Tibial nerve (tissue), 4 donors: ENCODE measurements at regions not wholly inside any gene's neighbourhood (a gene's known extent, or its start where the extent isn't known, plus 50 kb on each side); places are given as distances from the start of the nearest gene placed in this dataset.

Source experiments
- DNase-seq, 2 donors: peaks; one replicate each; pipeline ENCODE4 v3.0.0-alpha.2; 2019; ENCODE audit warnings: low spot score in 2 of 2
- H3K27ac ChIP-seq, 4 donors: fragments of 200-600 bp; sonication (generic) in 3 of 4; one replicate each; pipeline ENCODE4 v1.5.1; 2017 to 2019; ENCODE audit warnings: mild to moderate bottlenecking in 1 of 4
- H3K27me3 ChIP-seq, 2 donors: fragments of 200-600 bp; sonication (generic) in 1 of 2; one replicate each; pipeline versions ENCODE4 v1.5.1 to v1.6.0; 2017 to 2019
- H3K36me3 ChIP-seq, 3 donors: fragments of 200-600 bp; sonication (generic); one replicate each; pipeline ENCODE4 v1.5.1; 2018 to 2019
- H3K4me1 ChIP-seq, 4 donors: fragments of 200-600 bp; sonication (generic) in 3 of 4; one replicate each; pipeline ENCODE4 v1.5.1; 2017 to 2019
- H3K4me3 ChIP-seq, 4 donors: fragments of 200-600 bp; sonication (generic) in 3 of 4; one replicate each; pipeline ENCODE4 v1.5.1; 2017 to 2019; ENCODE audit warnings: mild to moderate bottlenecking in 1 of 4, moderate library complexity in 1 of 4
- H3K9me3 ChIP-seq, 4 donors: fragments of 200-600 bp; sonication (generic) in 3 of 4; one replicate each; pipeline ENCODE4 v1.5.1; 2017 to 2019
- EP300 ChIP-seq, 2 donors: sonication (generic); formaldehyde crosslinking; IDR thresholded peaks; one replicate each; pipeline ENCODE4 v1.6.1; 2017; ENCODE audit warnings: antibody characterized with exemption in 2 of 2, mild to moderate bottlenecking in 1 of 2
- POLR2A ChIP-seq, 2 donors: fragments of 450-650 bp; IDR thresholded peaks; one replicate each; pipeline ENCODE4 v1.6.1; 2017; ENCODE audit warnings: antibody characterized with exemption in 2 of 2, mild to moderate bottlenecking in 2 of 2, moderate library complexity in 2 of 2
- WGBS, 2 donors: methylation state at CpG; one replicate each; pipeline ENCODE4 v1.1.5; 2018; 5-methylcytosine and 5-hydroxymethylcytosine counted together
- TF ChIP-seq, protein P1 (sequence below), 5 experiments: fragments of 200-600 bp in 3 of 5; fragments of 450-650 bp in 2 of 5; sonication (generic) in 3 of 5; IDR thresholded peaks; one replicate each; pipeline ENCODE4 v1.5.1; 2016 to 2019; ENCODE audit warnings: antibody characterized with exemption in 5 of 5, mild to moderate bottlenecking in 3 of 5, moderate library complexity in 2 of 5

DNA sequence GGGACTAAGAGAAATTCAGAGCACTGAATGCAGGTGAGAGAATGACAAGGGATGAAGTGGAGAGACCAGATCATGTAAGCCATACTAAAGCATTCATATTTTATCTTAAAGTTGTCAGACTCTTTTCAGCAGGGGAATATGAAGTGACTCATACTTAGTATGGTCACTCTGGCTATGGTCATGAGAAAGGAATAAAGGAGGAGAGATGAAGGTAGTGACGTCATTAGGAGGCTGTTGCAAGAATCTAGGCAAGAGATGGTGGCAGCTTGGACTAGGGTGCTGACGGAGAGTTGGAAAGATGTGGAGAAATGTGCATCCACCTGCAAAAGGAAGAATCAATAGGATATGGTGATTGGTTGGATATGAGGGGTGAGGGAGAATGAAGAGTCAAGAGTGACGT, 203.2 kb upstream of the ACVR2A start:
- H3K36me3 ChIP-seq, result no peaks in the 10 kb centered on the region
- H3K27me3 ChIP-seq, result no peaks in the 10 kb centered on the region
- no peaks in the 10 kb centered on the region for H3K9me3 ChIP-seq
- DNase-seq, result no peak
- H3K27ac ChIP-seq, result no peak overlapping the region
- H3K4me1 ChIP-seq, result no peaks in the 10 kb centered on the region
- WGBS, 2 donors, result 79 to 83% methylated on average over 3 of the region's 3 CpGs
- H3K4me3 ChIP-seq, result no peak overlapping the region
- TF ChIP-seq EP300 (IDR thresholded peaks at IDR 0.05), result no peak
- TF ChIP-seq POLR2A (IDR thresholded peaks at IDR 0.05), result no peak
- TF ChIP-seq, protein P1, sequence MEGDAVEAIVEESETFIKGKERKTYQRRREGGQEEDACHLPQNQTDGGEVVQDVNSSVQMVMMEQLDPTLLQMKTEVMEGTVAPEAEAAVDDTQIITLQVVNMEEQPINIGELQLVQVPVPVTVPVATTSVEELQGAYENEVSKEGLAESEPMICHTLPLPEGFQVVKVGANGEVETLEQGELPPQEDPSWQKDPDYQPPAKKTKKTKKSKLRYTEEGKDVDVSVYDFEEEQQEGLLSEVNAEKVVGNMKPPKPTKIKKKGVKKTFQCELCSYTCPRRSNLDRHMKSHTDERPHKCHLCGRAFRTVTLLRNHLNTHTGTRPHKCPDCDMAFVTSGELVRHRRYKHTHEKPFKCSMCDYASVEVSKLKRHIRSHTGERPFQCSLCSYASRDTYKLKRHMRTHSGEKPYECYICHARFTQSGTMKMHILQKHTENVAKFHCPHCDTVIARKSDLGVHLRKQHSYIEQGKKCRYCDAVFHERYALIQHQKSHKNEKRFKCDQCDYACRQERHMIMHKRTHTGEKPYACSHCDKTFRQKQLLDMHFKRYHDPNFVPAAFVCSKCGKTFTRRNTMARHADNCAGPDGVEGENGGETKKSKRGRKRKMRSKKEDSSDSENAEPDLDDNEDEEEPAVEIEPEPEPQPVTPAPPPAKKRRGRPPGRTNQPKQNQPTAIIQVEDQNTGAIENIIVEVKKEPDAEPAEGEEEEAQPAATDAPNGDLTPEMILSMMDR (IDR thresholded peaks at IDR 0.05), result no peak

DNA sequence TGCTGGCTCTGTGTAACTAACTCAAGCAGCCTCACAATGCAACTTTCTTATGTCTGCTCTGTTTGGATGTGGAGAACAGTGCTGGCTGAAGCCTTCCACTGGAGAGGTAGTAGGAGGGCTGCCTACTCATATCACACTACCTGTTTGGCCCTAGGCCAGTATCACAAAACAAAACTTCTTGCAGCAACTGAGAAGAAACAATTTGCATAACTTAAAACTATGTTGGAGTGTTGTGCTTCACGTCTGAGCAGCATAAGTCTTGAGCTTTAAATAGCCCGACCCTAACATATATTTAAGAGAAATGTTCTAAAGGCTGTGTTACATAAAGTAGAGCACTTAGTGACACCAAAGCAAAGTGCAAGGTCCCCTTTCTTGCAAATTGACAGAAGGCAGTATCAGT, 204.9 kb upstream of the ACVR2A start:
- H3K9me3 ChIP-seq, result no peaks in the 10 kb centered on the region
- H3K27me3 ChIP-seq, result no peaks in the 10 kb centered on the region
- 75 to 78% methylated on average over 2 of the region's 2 CpGs for WGBS, 2 donors
- peaks cover 0 to 7% (median 0%) of the 10 kb centered on the region in 4 donors for H3K4me1 ChIP-seq
- no peak for DNase-seq
- H3K4me3 ChIP-seq, result no peak overlapping the region
- TF ChIP-seq POLR2A (IDR thresholded peaks at IDR 0.05), result no peak
- TF ChIP-seq EP300 (IDR thresholded peaks at IDR 0.05), result no peak
- TF ChIP-seq, protein P1 (IDR thresholded peaks at IDR 0.05), result no peak
- no peak overlapping the region for H3K27ac ChIP-seq
- no peaks in the 10 kb centered on the region for H3K36me3 ChIP-seq

DNA sequence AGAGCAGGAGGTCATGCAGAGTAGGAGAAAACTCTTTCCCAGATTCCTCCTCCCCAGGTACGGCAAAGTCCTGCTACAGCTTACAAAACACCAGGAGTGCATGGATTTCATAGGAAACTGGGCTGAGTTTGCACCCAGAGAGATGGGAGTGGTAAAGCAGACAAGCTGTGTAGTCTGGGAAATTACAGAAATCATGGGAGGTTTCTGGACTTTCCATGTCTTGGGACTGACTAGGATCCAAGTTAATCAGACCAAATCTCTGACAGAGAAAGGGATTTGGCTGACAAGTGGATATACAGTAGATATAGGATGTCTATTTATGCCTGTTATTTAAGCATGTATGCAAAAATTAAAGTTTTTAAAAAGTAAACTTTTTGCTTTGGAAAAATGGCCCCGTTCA, 205.4 kb upstream of the ACVR2A start:
- Histone ChIP-seq H3K36me3 (no peaks in the 10 kb centered on the region), H3K4me1 (peaks cover 0 to 7% (median 0%) of the 10 kb centered on the region in 4 donors), H3K27me3 (no peaks in the 10 kb centered on the region), H3K4me3 (no peak overlapping the region), H3K9me3 (no peaks in the 10 kb centered on the region), H3K27ac (no peak overlapping the region)
- 85 to 93% methylated on average over 2 of the region's 2 CpGs for WGBS, 2 donors
- TF ChIP-seq, protein P1 (IDR thresholded peaks at IDR 0.05), result no peak
- no peak for TF ChIP-seq POLR2A (IDR thresholded peaks at IDR 0.05)
- TF ChIP-seq EP300 (IDR thresholded peaks at IDR 0.05), result no peak
- DNase-seq, result no peak

DNA sequence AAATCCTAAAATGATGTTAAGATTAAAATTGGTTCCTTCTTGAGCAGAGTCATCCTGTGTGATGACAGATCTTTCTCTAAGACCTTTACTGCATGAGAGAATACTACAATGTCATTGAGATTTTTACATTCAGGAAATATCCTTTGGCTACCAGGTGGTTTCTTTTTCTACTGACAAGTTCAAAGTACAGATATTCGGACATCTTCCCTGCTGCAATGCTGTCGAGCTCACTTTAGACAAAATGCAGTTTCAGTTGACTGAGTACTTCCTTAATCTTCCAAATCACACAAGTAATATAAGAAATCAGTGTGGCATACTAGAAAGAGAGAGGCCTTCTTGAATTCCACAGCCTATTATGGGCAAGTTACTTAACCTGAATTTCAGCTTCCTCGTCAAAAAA, 207.9 kb upstream of the ACVR2A start:
- H3K27ac ChIP-seq, result no peak overlapping the region
- peaks cover 0 to 7% (median 0%) of the 10 kb centered on the region in 4 donors for H3K4me1 ChIP-seq
- no peaks in the 10 kb centered on the region for H3K36me3 ChIP-seq
- 55 to 68% methylated on average over 3 of the region's 3 CpGs for WGBS, 2 donors
- H3K4me3 ChIP-seq, result no peak overlapping the region
- no peak for TF ChIP-seq POLR2A (IDR thresholded peaks at IDR 0.05)
- TF ChIP-seq EP300 (IDR thresholded peaks at IDR 0.05), result no peak
- TF ChIP-seq, protein P1 (IDR thresholded peaks at IDR 0.05), result no peak
- H3K27me3 ChIP-seq, result no peaks in the 10 kb centered on the region
- DNase-seq, result no peak
- no peaks in the 10 kb centered on the region for H3K9me3 ChIP-seq

DNA sequence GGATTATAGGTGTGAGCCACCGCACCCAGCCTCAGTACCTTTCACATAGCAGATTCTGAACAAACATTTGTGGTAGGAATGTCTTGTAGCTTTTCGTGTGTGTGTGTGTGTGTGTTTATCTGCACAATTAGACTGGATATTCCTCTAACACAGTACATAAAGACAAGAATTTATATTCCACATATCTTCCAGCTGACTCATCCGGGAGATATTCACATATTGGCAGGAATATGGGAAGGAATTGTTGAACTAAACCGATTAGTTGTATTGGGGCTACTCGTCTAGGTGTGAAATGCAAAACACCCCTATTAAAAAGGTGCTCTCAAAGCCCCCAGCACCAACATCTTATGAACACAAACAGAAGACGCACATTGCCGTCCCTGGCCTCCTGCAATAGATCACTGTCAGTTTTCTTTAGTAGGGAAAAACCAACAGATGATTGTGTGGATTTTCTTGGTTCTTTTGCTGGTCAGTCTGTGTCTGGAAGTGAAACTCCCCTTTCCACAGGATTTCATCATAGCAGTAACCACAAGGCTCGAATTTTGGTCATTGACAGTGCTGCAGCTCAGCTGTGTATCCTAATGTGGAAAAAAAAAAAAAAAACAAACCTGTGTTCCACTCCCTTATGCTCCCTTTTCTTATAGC, 208.5 kb upstream of the ACVR2A start:
- H3K36me3 ChIP-seq, result no peaks in the 10 kb centered on the region
- 42 to 46% methylated on average over 8 of the region's 8 CpGs for WGBS, 2 donors
- TF ChIP-seq, protein P1 (IDR thresholded peaks at IDR 0.05), result no peak
- TF ChIP-seq POLR2A (IDR thresholded peaks at IDR 0.05), result no peak
- TF ChIP-seq EP300 (IDR thresholded peaks at IDR 0.05), result peak in 1 of 2 donors; percentile 52
- DNase-seq, result peak in 1 of 2 donors; percentile 17
- no peaks in the 10 kb centered on the region for H3K9me3 ChIP-seq
- H3K27me3 ChIP-seq, result no peaks in the 10 kb centered on the region
- H3K4me1 ChIP-seq, result peaks cover 0 to 7% (median 0%) of the 10 kb centered on the region in 4 donors
- H3K27ac ChIP-seq, result no peak overlapping the region
- no peak overlapping the region for H3K4me3 ChIP-seq
